Fibroblast of villous mesenchyme (primary cell): ENCODE measurements at regions not wholly inside any gene's neighbourhood (a gene's known extent, or its start where the extent isn't known, plus 50 kb on each side); places are given as distances from the start of the nearest gene placed in this dataset.
A peak's percentile ranks its signal among the peaks of the same experiment; 100 is the strongest.
"Not testable (repeated sequence)": the region's sequence is repeated elsewhere in the genome, so short reads cannot be mapped to it uniquely, and the experiment has no call there.

Experiments
- DNase-seq: peaks from one replicate; pipeline ENCODE4 v3.0.0-alpha.2; 2010; ENCODE audit warnings: low read depth
- H3K4me3 ChIP-seq: 2 replicates; pipeline ENCODE4 v1.5.1; 2011; ENCODE audit warnings: low read depth, mild to moderate bottlenecking, low read length
- CTCF ChIP-seq: IDR thresholded peaks from 2 replicates; pipeline ENCODE4 v1.5.1; 2012; ENCODE audit warnings: low read depth, mild to moderate bottlenecking, low read length; ENCODE audit not compliant: insufficient read depth

DNA sequence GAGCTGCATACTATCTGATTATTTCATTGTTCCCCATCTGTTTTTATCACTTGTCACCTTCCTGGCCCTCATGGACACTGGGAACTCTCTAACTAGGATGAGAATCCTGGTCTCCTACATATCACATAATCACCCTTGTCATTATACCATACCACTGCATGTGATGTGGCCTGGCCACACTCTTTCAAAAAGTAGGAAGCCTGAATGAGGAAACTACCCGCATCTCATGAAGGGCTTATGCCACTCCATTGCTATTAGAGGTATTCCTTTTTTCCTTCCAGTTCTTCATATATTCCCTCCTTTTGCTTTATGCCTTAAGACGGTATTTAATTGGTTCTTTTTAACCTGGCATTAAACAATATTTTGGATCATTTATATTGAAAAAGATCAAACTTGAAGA lies 1341.4 kb upstream of the NUDT12 start:
- H3K4me3 ChIP-seq: no peak overlapping the region
- no peak for TF ChIP-seq CTCF
- DNase-seq: no peak

- no peak for TF ChIP-seq CTCF
- H3K4me3 ChIP-seq: no peak overlapping the region
- no peak for DNase-seq
These were observed 1329.0 kb upstream of the NUDT12 start for GRCh38 chr5:104891596-104891995.

GRCh38 chr5:104890767-104891166 lies 1328.2 kb upstream of the NUDT12 start:
- DNase-seq: no peak
- no peak overlapping the region for H3K4me3 ChIP-seq
- no peak for TF ChIP-seq CTCF

DNA sequence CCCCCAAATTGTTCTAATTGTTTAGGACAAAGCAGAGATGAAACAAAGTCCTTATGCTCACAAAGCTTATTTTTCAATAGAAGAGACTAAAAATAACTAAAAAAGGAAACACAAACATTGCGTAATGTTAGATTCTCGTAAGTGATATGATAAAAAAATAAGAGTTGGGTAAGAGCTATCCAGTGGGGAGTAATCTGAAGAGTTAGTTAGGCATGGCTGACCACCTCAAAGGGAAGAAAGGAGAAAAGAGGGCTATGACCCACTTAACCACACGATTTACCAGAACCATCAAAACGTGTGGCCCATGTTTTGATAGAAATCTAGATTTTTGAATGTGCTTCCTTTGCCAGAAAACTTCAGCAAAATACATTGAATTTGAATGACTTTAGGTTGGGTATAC lies 1296.8 kb upstream of the NUDT12 start:
- peak; percentile 44 for DNase-seq
- TF ChIP-seq CTCF: no peak
- no peak overlapping the region for H3K4me3 ChIP-seq

GRCh38 chr5:104852099-104852498 lies 1289.5 kb upstream of the NUDT12 start:
- not testable (repeated sequence) for DNase-seq, H3K4me3 ChIP-seq

DNA sequence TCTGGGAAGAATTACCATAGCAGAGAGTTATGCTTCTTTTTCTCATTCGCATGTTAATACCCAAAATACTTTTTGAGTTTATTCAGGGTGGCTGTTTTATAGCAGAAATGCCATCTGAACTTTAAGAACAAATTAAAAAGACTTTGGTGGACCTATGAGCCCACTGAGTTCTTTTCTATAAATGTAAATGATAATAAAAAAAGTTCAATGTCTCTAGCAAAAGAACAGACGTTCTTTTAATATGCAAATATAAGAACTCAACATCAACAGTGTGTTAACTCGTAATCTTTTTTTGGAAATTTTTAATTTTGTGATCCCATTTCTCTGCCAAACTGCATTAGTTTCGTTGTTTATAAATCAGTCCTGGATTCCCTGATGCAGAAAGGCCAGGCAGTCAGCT lies 1283.0 kb upstream of the NUDT12 start:
- no peak overlapping the region for H3K4me3 ChIP-seq
- DNase-seq: no peak
- TF ChIP-seq CTCF: no peak

DNA sequence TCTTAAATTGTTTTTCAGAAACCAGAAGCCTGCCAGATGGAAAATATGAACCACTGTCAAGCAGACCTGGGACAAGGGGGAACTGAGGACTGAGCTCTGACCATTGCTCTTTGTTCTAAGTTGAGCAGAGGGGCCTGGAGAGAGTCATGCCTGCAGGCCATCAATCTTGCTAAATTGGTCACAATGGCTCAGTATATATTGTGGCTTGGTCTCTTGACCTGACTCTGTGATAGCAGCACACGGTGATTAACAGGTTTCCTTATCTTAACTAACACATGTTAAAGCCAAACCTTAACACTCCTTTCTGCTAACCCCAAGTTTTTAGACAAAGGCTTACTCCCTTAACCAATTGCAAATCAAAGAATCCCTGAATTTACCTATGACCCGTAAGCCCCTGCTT lies 1281.2 kb upstream of the NUDT12 start:
- DNase-seq: no peak
- H3K4me3 ChIP-seq: no peak overlapping the region
- no peak for TF ChIP-seq CTCF
